H1 (cell line): ENCODE measurements at regions not wholly inside any gene's neighbourhood (a gene's known extent, or its start where the extent isn't known, plus 50 kb on each side); places are given as distances from the start of the nearest gene placed in this dataset.

Experiments used
- SAP30 ChIP-seq: fragments of 300-600 bp; sonication (generic); IDR thresholded peaks from 2 replicates; pipeline ENCODE4 v1.7.1; 2012; ENCODE audit warnings: low read length, moderate library complexity, mild to moderate bottlenecking, inconsistent platforms; ENCODE audit not compliant: insufficient read depth, insufficient replicate concordance

DNA sequence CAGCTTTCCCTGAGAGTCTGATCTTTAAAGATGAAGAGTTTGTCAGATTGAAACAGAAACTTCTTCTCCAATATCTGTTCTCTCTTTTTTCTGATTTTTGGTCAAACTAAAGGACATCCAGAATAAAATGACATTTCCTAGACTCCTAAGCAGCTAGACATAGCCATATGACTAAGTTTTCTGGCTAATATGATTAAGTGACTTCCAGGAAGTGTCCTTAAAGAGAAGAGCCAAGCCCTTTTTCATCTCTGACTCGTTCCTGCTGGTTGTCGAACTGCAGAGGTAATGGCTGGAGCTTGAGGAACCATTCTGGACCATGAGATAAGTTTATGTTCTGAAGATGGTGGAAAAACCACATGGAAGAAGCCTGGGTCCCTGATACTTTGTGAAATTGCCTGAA, 546.0 kb downstream of the BCOR start (continued):
- TF ChIP-seq SAP30, result no peak
- TF ChIP-seq, all 59 proteins: peak for 0
